HK-2 (cell line): ENCODE measurements at regions not wholly inside any gene's neighbourhood (a gene's known extent, or its start where the extent isn't known, plus 50 kb on each side); places are given as distances from the start of the nearest gene placed in this dataset.

Experiments
- DNase-seq: peaks from one replicate; pipeline ENCODE4 v3.0.0-alpha.2; 2018; ENCODE audit not compliant: unreplicated experiment

DNA sequence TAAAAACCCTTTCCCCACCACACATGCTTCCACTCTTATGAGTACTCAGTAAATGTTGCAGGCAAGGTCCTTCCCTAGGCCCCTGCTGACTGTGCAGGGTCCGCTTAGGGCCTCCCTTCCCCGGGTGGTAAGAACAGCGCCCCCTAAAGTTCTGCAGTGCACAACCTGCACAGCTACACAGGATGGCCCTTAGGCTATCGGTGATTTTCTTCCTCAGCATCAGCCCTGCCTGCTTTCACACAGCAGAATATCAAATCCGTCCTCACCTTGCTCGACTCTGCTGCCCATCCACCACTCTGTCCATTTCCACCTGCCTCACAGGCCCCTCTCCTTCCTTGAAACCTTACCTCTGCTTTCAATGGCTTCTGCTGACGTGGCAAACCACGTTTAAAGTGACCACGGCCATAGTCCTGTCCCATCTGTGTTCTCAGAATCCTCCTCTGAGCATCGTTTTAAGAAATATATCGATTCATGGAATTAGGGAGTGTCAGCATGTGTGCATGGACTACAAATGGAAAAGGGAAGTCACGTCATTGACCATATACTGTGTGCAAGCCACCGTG lies 51.4 kb upstream of the TMEM132E start:
- no peak for DNase-seq

DNA sequence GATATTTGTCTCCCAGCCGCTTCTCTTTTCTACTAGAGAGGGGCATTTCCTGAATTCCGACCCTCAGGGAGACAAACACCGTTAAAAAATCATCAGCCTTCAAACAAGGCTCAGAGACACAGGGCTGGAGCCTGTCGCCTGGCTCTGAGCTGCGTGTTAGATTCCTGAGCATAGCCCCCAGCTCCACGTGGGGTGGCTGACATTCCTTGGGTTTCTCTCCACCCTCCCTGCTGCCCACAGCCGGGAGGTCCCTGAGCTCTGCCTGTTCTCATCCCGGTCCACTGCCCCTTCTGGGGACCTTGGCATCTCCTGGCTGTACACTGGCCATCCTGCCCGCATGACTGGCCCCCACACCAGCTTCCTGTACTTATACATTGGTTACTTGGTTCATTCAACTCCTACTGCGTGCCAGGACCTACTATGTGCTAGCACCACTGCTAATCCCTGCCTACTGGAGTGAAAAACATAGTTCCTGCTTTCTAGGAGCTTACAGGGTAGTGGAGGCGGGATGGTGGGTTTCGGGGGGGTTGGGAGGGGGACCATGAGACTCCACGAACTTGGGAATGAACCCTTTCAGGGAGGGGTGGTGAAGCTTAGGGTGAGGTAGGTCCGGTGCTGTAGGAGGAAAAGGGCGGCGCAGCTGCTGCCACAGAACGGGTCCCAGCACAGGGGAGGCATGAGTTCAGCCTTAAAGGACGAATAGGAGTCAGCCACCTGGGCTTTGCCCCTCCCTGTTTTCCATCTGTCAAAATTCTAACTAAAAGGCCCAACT lies 52.1 kb upstream of the TMEM132E start:
- no peak for DNase-seq

- DNase-seq: no peak
Observed at GRCh38 chr17:34525651-34526050, 53.7 kb upstream of the TMEM132E start.

DNA sequence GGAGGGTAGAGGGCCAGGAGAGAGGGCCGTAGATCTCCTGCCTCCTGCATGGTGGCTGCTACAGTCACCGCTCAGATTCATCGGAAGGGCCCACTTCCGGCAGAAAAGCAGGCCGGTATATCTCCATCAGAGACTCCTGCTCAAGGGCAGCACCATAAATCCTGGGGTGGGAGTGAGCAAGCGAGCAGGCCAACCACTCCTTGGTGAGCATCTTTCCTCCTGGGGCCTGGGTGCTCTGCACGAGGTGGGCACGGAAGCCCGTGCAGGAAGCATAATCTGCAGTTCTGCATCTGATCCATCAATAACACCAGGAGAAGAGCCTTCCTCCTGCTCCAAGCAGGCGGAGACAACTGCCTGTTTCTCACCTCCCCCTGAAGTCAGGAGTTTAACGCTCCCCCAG lies 57.4 kb upstream of the TMEM132E start:
- DNase-seq: no peak

- DNase-seq: no peak
Observed at GRCh38 chr17:34519282-34519681, 60.1 kb upstream of the TMEM132E start.

GRCh38 chr17:34517406-34517805 lies 62.0 kb upstream of the TMEM132E start:
- DNase-seq: no peak

DNA sequence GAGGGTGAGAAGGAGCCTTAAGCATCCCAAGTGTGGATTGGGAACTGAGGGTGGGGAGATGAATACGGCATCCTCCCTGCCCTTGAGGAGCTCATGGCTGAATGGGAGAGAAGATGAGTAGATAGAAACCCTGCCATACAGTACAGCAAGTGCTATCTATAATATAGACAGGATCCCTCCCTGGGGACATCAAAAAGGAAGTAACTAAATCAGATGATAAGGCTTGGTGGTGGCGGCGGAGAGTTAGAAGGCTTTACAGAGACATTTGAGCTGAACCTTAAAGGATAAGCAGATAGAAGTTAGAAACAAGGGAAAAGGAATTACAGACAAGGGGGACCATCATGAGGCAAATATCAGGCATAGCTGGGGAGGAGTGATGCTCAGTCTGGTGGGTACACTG lies 67.5 kb upstream of the TMEM132E start:
- DNase-seq: no peak

- no peak for DNase-seq
Observed at GRCh38 chr17:34511265-34511664, 68.1 kb upstream of the TMEM132E start.

GRCh38 chr17:34504814-34505484 lies 74.4 kb upstream of the TMEM132E start:
- DNase-seq: no peak

DNA sequence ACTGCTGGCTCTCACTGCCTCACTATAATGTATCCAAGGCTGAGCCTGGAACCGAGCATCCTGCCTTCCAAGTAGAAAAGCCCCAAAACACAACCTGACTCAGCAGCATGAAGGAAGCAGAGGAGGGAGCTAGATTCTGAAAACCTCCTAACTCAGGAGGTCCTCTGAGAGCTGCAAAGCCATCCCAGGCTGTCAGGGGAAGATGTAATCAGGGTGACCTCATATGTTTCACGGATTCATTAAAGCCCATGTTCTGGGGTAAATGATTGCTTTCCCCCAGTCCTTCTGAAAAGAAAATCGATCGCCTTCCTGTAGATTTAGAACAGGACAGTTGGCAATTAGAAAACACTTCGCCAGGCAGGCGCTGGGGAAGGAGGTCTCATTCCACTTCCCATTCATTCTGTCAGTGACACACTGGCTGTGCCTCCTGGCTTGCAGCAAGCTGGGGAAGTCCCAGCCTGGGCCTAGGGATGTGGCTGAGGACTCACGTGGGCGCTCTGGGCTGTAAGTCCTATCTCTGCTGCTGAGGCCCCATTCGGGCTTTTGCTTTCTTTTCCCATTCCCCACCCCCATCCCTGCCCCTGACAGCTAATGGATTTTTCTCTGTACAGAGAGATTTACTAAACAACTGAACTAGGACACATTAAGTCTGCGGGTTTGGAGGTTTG lies 75.7 kb upstream of the TMEM132E start:
- no peak for DNase-seq

DNA sequence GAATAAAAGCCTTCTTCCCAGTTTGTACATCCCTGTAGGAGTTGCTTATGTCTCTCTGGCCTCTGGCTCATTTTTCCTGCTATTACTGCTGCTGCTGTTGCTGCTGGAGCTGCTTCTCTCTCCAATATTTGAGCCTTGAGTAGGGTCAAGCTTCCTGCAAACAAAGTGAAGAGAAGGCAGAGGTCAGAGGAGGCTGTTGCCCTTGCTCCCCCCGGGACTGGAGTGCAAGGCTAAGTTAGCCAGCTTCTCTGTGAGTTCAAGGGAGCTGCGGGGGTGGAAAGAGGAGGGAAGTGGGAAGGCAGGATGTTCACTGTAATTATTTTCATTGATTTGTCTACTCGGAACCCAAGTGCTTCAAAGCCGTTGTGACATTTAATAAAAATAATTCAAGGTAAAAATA lies 77.0 kb upstream of the TMEM132E start:
- no peak for DNase-seq

GRCh38 chr17:34499576-34499975 lies 79.8 kb upstream of the TMEM132E start:
- DNase-seq: no peak

GRCh38 chr17:34493917-34494316 lies 85.5 kb upstream of the TMEM132E start:
- no peak for DNase-seq

DNA sequence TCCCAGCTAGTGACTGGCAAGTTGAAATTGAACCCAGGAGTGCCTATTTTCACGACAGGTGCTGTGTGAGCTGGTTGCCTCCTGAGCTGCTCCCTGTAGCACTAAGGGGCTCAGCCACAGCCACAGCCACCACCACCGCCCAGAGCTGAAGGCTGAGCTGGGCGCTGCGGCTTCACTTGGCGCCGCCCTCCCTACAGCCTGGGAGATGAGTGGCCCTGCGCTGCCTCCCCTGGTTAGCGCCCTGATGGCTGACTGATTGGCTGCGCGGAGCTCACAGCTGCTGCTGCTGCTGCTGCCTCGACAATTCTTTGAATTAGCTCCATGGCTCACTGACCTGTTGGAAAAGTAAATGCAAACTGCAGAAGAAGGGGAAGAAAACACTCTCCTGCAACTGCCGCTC lies 91.8 kb upstream of the TMEM132E start:
- DNase-seq: no peak

GRCh38 chr17:34486761-34487160 lies 92.6 kb upstream of the TMEM132E start:
- DNase-seq: no peak

- DNase-seq: no peak
Observed at GRCh38 chr17:34485999-34486398, 93.4 kb upstream of the TMEM132E start.

DNA sequence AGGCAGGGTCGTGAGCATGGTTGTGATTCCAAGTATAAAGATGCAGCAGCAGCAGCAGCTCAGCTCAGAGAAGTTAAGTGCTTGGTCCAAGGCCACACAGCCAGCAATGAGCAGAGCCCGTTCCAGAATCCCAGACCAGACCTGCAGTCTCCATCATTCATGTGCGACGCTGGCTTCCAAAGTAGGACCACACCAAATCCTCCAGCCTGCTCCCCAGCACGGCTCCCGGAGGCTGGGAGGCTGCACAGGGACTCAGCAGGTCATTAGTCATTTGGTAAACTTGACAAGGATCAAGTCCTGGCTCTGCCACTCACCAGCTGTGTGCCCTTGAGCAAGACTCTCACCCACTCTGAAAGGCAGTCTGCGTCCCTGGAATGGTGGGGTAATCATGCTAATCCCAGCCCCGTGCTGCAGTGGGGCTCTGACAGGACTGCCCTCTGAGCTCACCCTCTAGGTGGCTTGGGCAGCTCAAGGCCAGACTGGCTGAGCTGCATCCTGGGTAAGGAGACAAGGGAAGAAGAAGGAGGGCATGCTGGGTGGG lies 95.1 kb upstream of the TMEM132E start:
- DNase-seq: no peak

DNA sequence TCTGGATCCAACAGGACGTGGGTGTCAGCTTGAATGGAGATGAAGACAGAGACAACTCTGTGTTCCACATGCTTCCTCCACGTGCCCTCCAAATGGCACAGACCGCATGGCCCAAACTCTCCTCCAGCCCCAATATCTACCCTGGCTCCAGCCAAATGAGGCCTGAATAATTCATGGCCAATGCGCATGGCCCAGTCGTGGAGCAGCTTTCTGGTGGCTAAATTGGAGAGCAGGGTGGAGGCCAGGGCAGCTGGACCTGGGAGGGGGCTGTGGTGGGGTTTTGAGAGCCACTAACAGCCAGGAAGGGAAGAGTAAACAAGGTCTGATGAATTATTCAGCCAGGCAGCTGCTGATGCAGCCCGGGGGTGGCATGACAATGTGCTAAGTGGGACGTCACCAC lies 96.7 kb upstream of the TMEM132E start:
- no peak for DNase-seq

GRCh38 chr17:34481779-34482178 lies 97.6 kb upstream of the TMEM132E start:
- no peak for DNase-seq

DNA sequence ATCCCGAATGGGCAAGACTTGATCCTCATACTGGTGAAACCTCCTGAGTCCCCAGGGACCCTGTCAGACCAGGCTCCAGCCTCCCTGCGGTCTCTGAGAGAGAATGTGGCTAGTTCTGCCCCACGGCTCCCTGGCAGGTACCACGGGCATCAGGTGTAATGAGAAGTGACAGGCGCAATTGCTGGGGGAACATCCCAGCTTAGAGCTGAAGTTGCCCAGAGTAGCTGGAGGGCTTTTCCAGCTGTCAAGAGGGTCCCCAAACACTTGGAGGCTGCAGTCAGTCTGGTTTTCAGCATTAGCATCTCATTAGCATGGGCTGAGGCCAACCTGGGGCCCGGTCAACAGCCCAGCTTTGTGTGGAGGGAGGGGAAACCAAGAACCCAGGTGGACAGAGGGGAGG lies 100.0 kb upstream of the TMEM132E start:
- DNase-seq: no peak

DNA sequence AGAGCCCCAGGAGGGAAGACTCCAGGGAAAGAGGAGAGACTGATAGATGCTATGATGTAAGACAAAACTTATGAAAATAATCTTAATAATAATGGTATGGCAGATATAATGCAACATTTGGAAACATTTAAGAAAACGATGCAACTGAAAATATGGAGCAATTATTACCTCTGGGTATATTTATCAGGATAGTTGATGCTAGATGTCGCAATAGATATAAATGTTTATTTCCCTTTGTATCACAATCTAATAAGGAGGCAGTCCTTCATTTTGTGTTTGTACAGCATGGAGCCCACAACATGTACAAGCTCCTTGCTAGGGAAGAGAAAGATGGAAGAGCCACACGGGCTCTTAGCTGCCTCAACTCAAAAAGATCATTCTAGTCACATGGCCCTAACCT lies 101.1 kb upstream of the TMEM132E start:
- no peak for DNase-seq

DNA sequence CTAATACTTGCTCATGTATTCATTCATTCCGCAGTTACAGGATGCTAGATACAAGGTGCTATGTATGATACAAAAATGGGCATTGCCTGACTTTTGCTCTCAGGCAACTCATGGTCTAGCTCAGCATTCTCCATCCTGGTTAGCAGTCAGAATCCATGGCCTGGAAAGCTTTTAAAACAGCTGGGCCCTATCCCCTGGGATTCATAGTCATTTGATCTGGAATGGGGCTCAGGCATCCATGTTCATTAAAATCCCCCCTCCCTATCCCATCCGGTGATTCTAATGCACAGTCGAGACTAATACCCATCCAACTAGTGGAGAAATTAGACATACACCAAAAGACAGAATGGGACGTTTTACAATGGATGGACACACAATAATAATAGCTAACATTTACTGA lies 104.1 kb upstream of the TMEM132E start:
- no peak for DNase-seq
